ENCODE measurements at regions not wholly inside any gene's neighbourhood (a gene's known extent, or its start where the extent isn't known, plus 50 kb on each side); places are given as distances from the start of the nearest gene placed in this dataset.

DNA sequence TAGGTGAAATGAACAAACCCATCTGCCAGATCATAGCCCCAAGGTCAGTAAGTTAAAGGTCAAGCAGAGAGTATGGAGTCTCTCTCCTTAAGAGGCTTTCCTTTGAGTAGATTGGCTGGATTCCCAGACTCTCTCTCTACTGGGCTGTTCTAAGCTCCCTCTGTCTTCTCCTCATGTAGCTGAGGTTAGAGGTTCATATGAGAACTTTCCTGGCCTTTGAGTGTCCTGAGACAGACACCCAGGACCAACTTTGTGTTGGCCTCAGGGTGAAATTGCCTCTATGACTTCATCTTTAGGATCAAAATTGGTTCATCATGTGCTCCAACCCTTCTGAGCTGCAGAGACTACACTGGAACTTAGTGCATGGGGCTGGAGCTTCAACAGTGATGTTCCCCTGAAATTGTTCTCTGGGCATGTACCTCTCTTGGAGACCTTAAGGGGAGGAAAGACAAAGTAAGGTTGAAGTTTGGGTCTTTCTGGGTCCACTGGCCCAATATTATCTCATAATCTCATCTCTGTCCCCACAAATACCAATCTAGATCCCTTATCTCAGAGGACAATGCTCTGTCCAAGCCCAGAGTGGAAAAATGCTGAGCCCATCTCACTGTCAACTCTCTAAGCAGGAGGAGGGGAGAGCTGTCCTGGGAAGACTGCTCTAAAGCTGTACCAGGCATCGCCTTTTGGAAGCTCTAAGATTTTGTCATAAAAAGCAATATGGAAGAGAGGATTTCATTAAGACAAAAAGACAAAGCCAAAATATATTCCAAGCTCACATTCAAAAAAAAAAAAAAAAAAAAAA is 177.3 kb upstream of the ARL4C start:
- DNase-seq: no peak

DNA sequence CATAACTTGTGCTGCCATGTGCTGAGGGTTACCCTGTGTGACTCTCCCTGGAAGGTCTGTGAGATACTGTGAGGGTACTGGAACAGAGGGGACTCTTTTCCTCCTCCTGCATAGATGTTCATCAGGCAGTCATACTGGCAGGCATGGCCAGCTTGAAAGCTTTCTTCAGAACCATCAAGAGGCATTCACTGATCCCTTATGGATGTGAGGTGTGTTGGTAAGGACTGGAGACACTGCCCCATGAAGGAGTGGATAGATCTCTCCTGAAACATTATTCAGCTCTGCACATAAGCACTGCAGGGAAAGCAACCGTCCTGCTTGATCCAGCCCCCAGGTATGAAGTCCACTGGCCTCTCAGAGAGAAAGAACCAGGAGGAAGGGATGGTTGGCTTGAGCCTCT is 176.6 kb upstream of the ARL4C start:
- DNase-seq: no peak

DNA sequence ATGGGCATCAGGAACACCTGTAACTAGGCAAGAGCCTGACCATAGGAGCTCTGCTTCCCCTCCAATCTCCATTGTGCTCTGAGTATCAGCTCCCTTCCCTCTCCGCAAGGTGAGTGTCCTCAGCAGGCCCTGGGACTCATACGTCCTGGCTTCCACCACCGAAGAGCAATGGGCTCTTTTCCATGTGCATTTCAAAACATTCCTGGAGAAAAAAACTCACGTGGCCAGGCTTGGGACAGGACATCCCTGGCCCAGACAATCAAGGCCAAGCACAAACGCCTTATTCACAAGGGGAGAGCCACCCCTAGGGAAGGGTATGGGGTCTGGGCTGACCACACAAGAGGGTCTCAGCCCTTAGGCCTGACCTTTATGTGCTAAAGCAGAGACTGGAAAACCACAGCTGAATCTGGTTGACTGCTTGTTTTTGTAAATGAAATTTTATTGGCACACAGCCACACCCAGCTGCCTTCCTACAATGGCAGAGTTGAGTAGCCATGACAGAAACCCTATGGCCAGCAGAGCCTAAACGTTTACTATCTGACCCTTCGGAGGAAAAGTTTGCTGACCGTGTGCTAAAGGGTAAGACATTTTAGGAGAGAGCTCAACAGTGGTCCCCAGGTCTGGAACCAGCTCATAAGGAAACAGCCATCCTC is 175.7 kb upstream of the ARL4C start:
- no peak for DNase-seq

DNA sequence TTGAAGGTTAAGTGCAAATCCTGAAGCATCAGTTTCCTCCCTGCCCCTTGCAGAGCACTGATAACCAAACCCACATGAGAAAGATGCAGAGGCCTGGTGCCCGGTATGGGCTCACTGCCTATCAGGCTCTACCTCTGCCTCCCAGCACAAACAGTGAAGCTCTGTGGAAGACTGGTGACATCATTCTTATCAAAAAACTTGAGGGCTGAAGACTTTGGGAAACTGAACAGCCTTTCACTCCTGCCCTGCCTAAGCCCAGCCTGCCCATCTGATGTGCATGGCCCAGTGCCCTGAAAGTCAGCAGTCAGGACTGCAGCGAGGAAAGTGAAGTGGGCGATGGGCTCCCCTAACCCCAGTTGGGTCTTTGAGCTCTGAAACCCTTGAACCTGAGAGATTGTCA is 174.8 kb upstream of the ARL4C start:
- no peak for DNase-seq

DNA sequence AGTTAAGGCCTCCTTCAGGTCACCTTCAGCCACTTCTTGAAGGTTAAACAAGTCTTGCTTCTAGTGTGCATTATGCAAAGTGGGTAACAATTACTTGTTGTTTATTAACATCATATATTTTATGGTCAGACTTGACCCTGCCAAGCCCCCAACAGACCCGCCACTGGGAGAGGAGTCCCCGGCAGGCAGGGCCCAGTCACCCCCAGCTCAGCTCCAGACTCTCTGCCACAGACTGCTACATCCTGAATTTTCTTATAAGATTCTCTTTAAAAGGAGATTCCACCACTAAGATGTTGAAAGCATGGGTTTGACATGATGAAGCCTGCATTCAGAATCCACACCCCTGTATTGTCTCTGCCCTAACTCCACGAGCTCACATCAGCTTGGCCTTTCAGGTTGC is 174.3 kb upstream of the ARL4C start:
- no peak for DNase-seq

DNA sequence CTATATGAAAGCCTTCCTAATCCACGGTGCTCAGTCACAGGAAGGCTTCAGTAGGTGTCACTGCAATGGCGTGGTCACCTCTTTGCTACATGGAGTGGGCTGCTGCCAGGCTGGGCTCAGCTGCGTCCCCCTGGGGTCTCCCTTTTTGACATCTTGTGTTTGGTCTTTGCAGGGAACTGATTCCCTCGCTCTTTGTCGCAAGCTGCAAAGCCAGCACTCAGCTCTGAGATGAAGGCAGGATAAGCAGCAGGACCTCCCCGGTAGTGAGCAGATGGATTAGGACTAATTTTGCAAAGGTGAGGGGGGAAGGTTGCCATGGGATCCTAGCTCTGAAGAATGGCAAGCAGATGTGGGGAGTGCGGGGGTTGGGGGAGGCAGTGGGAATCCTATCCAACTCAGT is 173.9 kb upstream of the ARL4C start:
- no peak for DNase-seq

DNA sequence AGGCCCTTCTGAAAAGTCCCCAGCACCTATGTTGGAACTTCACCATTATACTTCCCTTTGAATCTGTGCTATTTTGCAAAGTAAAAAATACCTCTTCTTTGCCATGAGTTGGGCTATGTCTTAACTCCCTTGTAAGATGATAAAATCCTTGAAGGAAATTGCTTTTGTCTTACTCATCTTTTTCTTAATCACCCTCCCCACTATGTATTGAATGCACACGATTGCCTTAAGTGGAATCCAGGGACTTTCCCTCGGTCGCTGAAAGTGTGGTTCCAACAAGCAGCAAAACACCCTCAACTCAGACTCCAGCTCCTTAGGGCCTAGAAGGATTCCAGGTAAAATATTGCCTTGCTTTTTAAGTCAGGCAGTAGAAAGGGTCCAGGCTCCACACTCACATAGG is 173.2 kb upstream of the ARL4C start:
- no peak for DNase-seq

DNA sequence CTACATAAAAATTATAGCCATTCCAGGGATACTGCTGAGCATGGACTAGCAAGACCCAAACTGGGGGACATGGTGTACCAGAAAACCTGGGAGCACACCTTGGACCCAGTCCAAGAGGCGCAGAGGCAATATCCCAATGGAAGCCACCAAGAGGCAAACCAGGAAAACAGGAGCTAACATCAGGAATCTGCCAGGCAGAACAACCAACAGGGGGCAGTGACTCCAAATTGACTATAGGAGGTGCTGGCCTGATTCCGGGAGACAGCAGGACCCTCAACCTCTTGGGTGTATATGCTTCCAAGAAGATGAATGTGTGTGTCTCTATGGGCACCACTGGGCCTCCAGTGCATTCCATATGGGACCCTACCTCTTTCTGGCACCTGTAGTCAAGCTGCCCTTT is 172.7 kb upstream of the ARL4C start:
- DNase-seq: no peak

DNA sequence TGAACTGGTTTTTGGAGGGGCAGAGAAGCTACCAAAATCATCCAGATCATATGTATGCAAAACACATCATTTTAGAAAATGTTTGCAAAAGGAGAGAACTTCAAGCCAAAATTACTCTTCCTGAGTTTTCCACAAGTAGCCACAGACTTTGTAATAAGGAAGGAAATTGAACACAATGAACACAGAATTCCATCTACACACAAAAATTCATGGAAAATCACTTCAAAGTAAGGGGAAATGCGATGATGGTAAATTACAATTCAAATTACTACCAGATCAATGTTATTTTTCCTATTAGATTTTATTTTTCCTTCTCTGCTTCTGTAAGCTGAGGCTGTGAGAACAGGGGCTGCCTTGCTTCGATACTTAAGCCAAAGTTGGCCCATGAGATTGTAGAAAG is 172.1 kb upstream of the ARL4C start:
- no peak for DNase-seq

DNA sequence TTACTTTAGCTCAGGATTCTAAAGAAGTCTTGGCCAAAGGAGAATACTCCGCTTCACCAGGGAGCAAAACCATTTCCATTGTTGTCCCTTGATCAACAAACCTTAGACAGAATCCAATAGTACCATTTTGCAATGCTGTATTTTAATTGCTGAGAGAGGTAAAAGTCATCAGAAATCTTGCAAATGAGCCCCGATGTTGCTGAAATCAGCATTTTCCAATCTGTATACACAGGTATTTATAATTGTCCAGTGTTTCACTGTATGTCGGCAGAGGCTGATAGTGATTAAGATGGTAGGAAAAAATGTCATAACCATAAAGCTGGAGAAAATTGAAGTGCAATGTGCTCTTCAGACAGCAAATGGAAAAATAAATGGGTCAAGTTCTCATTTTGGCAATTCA is 170.0 kb upstream of the ARL4C start:
- no peak for DNase-seq

DNA sequence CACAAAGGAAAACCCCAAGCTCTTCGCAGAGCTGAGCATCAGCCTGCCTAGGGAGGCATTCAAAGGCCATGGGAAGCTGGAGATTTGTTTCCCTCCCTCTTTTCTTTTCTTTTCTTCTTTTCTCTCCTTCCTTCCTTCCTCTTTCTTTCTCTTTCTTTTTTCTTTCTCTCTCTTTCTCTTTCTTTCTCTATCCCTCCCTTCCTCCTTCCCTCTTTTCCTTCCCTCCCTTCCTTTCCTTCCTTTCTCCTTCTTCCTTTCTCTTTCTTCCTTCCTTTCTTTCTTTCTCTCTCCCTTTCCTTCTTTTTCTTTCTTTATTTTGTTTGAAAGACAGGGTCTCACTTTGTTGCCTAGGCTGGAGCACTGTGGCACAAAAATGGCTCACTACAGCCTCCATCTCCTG is 168.4 kb upstream of the ARL4C start:
- no peak for DNase-seq

DNA sequence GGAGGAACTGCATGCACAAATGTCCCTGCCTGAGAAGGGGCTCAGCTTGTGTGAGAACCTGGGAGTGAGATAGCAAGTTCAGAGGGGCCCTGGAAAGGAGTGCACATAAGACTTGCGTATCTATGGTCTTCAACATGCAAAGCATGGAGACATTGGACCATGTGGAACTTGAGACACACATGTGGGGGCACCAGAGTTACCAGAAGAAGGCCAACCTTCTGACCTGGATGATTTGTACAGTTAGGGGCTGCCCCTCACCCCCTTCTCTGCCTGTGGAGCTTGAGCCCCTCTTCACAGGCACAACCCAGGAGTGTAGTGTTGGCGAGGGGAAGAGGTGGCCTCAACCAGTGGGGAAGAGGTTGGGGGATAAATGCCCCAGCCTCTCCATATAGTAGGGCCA is 165.0 kb upstream of the ARL4C start:
- DNase-seq: no peak

DNA sequence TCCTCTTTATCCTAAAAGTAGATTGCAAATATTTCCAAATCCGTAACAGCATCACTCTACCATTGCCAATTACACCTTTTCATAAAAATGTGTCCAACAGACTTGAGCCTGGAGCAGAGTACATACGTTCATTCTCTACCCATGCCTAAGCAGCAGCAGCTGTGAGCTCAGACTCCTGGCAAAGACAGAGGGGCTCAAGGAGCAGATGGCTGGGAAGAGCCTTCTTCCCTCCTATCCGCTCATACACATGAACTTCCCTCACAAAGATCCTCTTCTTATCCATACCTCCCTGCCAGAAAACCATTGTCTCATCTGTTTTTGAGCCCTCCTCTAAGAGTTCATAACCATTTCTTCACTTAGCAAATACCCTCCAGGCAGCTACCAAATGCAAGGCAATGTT is 164.3 kb upstream of the ARL4C start:
- DNase-seq: no peak

DNA sequence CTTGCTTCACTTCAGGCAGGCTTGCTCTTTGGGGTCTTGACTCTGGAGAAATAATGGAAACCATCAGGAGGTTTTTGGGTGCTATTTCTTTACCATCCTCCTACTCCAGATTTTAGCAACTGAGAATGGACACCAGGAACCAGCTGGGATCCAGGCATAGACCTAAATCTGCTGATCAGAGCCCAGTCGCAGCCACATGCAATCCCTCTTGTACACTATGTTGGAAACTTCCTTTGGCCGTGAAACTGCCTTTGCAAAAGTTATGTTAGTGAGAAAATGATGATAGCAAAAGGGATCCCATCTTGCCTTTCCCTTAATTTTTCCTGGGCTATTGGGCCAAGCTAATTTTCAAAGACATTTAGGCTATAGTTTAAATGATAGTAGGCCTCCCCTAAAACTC is 158.8 kb upstream of the ARL4C start:
- no peak for DNase-seq

DNA sequence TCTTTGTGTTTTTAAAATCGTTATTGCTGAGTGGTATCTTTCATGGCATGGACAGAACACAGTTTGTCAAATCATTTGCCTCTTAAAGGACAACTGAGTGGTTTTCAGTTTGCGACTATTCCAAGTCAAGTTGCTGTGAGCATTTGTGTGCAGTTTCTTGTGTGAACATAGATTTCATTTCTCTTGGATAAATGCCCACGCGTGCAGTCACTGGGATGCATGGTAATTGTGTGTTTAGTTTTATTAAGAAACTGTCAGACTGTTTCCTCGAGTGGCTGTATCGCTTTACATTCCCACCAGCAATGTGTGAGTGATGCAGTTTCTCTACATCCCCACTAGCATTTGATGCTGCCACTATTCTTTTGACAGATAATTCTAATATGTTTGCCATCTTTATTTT is 154.0 kb upstream of the ARL4C start:
- no peak for DNase-seq

DNA sequence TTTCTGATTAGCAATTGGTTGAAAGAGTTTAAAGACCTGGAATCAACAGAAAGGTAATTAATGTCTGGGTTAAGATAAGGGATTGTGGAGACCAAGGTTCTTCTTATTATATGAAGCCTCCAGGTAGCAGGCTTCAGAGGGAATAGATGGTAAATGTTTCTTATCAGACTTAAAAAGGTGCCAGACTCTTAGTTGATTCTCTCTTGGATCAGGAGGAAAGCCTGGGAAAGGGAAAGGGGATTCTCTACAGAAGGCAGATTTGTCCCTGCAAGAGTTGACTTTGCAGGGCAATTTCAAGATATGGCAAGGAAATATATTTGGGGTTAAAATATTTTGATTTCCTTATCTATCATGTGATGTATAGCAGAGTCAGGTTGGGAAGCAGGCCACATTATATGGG is 153.1 kb upstream of the ARL4C start:
- DNase-seq: no peak

DNA sequence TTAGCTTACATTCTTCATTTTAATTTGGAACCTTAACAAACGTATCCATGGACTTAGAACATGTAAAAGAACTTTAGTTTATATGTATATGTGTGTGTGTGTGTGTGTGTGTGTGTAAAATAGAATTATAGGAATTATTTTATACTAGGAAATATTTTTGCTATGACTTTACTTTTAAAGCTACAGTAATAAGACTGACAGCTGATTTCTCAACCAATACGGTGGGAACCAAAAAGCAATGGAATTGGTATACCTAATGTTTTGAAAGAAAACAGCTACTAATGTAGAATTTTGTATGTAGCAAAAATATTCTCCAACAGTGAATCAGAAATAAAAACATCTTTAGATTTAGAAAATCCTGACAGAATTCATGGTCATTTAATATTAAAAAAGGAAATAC is 146.5 kb upstream of the ARL4C start:
- no peak for DNase-seq

DNA sequence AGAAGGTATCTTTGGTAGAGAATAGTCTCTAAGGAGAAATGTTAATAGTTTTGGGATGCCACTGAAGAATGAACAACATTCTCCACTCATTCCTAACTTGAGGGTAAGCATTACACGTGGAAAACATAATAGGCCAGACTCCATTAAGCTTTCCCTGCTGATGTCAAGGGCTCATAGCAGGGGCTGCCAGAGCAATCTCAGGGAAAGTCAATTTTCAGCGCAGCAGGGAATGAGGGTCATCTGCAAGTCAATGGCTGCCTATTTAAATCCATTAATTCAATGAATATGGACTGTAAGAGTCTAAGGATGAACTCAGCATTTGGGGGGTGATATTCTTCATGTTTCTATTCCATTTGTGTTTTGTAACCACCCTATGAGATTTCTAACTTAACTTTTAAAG is 144.2 kb upstream of the ARL4C start:
- no peak for DNase-seq

DNA sequence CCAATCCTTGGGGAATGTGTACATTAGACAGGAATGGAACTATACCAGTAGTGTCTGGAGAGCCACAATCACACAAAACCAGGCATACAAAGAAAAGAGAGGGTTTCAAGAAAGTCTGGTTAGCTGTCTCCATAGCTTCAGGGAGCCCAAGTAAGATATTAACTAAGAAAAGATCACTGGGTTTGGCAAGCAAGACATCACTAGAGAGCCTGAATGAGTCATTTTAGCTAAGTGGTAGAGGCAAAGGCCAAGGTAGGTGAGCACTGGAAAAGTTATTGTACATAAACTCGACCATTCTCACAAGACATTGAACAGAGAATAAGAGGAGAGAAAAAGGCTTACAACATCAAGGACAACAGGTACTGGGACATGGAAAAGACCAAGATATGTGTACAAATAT is 143.8 kb upstream of the ARL4C start:
- DNase-seq: no peak

DNA sequence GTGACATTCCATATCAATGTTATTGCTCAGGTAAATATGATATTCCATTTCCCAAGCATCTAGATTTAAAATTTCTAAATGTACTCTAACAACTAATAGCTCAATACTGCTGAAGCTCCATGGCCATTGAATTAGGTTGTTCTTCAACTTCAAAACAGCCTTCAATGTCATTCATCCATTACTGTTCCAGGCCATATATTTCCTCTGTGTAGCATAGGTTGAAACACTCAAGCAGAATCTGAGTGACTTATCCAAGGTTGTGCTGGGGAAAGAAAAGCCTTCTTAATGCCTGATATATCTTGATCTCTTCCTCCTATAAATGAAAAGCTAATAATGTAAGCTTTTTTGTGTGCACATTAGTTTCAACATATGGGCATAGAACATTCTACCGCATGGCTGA is 142.1 kb upstream of the ARL4C start:
- DNase-seq: no peak

DNA sequence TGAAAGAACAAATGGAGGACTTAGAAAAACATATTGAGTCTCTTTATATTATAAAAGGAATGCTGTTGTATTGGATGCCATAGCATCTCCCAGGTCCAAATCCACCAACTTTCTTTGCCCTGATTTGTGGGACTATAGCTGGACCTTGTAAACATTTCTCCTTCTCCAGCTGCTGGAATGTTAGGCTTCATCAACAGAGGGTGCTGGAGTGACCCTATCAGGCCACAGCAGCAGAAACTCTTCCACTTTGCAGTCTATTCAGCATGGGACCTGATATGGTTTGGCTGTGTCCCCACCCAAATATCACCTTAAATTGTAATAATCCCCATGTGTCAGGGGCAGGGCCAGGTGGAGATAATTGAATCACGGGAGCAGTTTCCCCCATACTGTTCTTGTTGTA is 138.4 kb upstream of the ARL4C start:
- DNase-seq: no peak

DNA sequence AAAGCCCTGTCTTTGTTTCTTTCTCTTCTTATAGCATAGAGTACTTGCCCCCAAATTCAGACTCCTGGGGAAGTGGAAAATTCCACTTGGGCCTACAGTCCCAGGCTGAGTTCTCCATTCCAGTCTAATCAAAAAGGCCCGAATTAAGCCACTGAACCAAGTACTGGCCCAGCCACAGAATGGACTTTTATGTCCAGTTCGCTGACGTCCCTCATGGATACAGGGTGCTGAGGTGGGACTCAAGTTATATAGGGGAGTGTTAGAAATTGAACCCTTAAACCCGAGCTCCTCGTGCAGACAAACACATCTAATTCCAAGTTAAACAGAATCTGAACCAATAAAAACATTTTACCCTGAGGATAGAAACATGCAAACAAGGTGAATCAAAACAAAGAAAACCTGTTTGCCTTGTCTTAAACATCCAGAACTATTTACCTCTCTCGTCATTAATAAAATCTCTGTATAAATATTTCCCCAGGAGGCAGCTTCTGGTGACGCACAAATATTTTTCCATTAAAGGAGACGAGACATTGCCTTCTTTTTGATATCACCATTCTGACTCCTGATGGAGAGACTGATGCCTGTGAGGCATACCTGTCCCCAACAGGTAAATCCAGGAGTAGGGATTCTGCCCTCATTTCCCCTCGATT is 136.8 kb upstream of the ARL4C start:
- DNase-seq: no peak

DNA sequence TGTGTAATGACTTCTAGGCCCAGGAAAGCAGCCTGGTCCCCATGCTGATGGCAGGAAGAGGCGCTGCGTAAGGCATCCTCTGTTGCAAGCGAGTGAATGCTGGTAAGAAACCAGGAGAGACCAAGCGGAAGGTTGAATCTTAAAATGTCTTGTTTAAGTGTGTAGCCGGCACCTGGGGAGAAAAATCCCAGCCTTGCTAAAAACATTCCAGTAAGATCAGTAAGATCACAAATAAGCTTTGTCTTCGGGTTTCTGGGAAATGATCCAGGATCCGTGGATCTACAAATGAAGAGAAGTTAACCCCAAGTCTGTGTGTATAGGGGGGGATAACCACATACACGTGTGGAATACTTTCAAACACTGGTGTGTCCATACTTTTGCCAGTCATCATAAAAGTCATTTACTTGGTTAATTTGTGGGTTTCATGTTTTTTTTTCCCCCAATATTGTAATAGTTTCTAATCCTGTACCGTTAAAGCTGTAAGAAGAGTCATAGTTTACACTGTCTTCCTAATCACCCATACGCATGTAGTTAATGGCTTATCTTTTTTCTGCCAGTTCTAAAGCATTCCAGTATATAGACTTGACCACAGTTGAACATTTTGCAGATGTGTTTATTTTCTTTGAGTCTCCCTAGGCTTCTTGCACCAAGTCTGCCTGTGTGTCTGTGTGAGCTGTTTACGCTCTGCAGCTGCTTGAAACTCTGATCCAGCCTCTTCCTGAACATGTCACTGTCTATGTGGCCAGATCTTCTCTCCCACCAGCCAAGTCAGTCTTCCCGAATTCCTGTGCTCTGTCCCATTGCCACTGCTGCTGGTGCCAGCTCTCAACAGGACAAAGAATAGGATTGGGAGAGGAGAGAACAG is 135.9 kb upstream of the ARL4C start:
- DNase-seq: no peak

All from activated CD4-positive, alpha-beta T cell treated with anti-CD3 and anti-CD28 coated beads, Interleukin-2, amount 50 U/mL, for 48 hours (primary cell).